ENCODE measurements at regions not wholly inside any gene's neighbourhood (a gene's known extent, or its start where the extent isn't known, plus 50 kb on each side); places are given as distances from the start of the nearest gene placed in this dataset.

- BruUV-seq (replicated peaks): no TSS peak
- Histone ChIP-seq H3F3A (ENCODE audit: low read length, unreplicated experiment) (no peaks in the 10 kb centered on the region), H3K9ac (ENCODE audit: low read length) (no peak overlapping the region), H4K20me1 (ENCODE audit: low read length) (no peaks in the 10 kb centered on the region), H3K4me2 (ENCODE audit: low read length) (no peak overlapping the region), H3K36me3 (ENCODE audit: low read depth, low read length) (peaks cover 6% of the 10 kb centered on the region; the same call in 1 of the 2 replicates), H3K4me3 (ENCODE audit: low read length) (no peak overlapping the region), H3K9me3 (ENCODE audit: low read length) (no peaks in the 10 kb centered on the region), H3K27ac (ENCODE audit: low read length) (no peak overlapping the region), H2AFZ (ENCODE audit: low read length) (no peak overlapping the region), H3K27me3 (ENCODE audit: low read length) (no peaks in the 10 kb centered on the region), H3K4me1 (ENCODE audit: insufficient read depth, low read length) (no peaks in the 10 kb centered on the region), H3K9me2 (replicated peaks; ENCODE audit: low read length) (no peaks in the 10 kb centered on the region), H3K79me2 (ENCODE audit: low read length) (no peaks in the 10 kb centered on the region; the same call in 1 of the 2 replicates)
- TF ChIP-seq EZH2phosphoT487 (IDR thresholded peaks at IDR 0.05; ENCODE audit: borderline replicate concordance, low read length): no peak
- ChIA-PET POLR2A (ENCODE audit: unreplicated experiment) (no interaction called here), CTCF (no interaction called here)
- ATAC-seq (no peak), DNase-seq (no peak)
- intact Hi-C loops (cut with micrococcal nuclease): no loop called here
Measured at GRCh38 chr12:124489220-124489619, 78.2 kb downstream of the NCOR2 start.

GRCh38 chr12:124488520-124488919 lies 78.9 kb downstream of the NCOR2 start:
- Histone ChIP-seq H4K20me1 (ENCODE audit: low read length) (no peaks in the 10 kb centered on the region), H3K27me3 (ENCODE audit: low read length) (no peaks in the 10 kb centered on the region), H3K4me1 (ENCODE audit: insufficient read depth, low read length) (no peaks in the 10 kb centered on the region), H3K9me2 (replicated peaks; ENCODE audit: low read length) (no peaks in the 10 kb centered on the region), H3F3A (ENCODE audit: low read length, unreplicated experiment) (no peaks in the 10 kb centered on the region), H3K9ac (ENCODE audit: low read length) (no peak overlapping the region), H2AFZ (ENCODE audit: low read length) (no peak overlapping the region), H3K4me2 (ENCODE audit: low read length) (no peak overlapping the region), H3K9me3 (ENCODE audit: low read length) (no peaks in the 10 kb centered on the region), H3K4me3 (ENCODE audit: low read length) (no peak overlapping the region), H3K79me2 (ENCODE audit: low read length) (no peaks in the 10 kb centered on the region; the same call in 1 of the 2 replicates), H3K27ac (ENCODE audit: low read length) (no peak overlapping the region), H3K36me3 (ENCODE audit: low read depth, low read length) (peaks cover 6% of the 10 kb centered on the region; the same call in 1 of the 2 replicates)
- POLR2A ChIA-PET (ENCODE audit: unreplicated experiment): no interaction called here
- no peak for TF ChIP-seq EZH2 (IDR thresholded peaks at IDR 0.05; ENCODE audit: low read length, unreplicated experiment)
- TF ChIP-seq EZH2phosphoT487 (IDR thresholded peaks at IDR 0.05; ENCODE audit: borderline replicate concordance, low read length): no peak
- TF ChIP-seq, protein P1, sequence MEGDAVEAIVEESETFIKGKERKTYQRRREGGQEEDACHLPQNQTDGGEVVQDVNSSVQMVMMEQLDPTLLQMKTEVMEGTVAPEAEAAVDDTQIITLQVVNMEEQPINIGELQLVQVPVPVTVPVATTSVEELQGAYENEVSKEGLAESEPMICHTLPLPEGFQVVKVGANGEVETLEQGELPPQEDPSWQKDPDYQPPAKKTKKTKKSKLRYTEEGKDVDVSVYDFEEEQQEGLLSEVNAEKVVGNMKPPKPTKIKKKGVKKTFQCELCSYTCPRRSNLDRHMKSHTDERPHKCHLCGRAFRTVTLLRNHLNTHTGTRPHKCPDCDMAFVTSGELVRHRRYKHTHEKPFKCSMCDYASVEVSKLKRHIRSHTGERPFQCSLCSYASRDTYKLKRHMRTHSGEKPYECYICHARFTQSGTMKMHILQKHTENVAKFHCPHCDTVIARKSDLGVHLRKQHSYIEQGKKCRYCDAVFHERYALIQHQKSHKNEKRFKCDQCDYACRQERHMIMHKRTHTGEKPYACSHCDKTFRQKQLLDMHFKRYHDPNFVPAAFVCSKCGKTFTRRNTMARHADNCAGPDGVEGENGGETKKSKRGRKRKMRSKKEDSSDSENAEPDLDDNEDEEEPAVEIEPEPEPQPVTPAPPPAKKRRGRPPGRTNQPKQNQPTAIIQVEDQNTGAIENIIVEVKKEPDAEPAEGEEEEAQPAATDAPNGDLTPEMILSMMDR (conservative IDR thresholded peaks at IDR 0.05; ENCODE audit: low read depth, low read length): no peak
- no peak for ATAC-seq
- intact Hi-C loops (cut with micrococcal nuclease): no loop called here
- no peak for DNase-seq
- CTCF ChIA-PET: no interaction called here
- no TSS peak for BruUV-seq (replicated peaks)

DNA sequence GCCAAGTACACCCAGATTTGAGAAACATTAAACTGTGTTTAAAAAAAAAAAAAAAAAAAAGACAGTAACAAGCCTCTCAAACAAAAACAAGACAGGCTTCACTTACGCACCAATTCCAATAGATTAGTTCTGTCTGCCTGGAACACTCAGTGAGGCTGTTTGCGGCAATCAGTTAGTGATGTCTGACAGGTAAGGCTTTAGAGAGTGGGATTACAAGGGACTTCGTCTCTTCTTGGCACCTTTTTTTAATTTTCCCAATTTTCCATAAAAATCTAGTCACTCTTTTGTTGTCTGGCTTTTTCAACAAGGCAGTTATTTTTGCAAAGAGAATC lies 79.6 kb downstream of the NCOR2 start:
- H3K9me2 ChIP-seq (replicated peaks; ENCODE audit: low read length): no peaks in the 10 kb centered on the region
- H2AFZ ChIP-seq (ENCODE audit: low read length): no peak overlapping the region
- H3K9me3 ChIP-seq (ENCODE audit: low read length): no peaks in the 10 kb centered on the region
- no peak overlapping the region for H3K9ac ChIP-seq (ENCODE audit: low read length)
- TF ChIP-seq EZH2 (IDR thresholded peaks at IDR 0.05; ENCODE audit: low read length, unreplicated experiment) (no peak), EZH2phosphoT487 (IDR thresholded peaks at IDR 0.05; ENCODE audit: borderline replicate concordance, low read length) (no peak)
- TF ChIP-seq, protein P1 (conservative IDR thresholded peaks at IDR 0.05; ENCODE audit: low read depth, low read length): no peak
- peaks cover 6% of the 10 kb centered on the region; the same call in 1 of the 2 replicates for H3K36me3 ChIP-seq (ENCODE audit: low read depth, low read length)
- BruUV-seq (replicated peaks): no TSS peak
- H4K20me1 ChIP-seq (ENCODE audit: low read length): no peaks in the 10 kb centered on the region
- no peak overlapping the region for H3K27ac ChIP-seq (ENCODE audit: low read length)
- no peaks in the 10 kb centered on the region; the same call in 1 of the 2 replicates for H3K79me2 ChIP-seq (ENCODE audit: low read length)
- CTCF ChIA-PET: no interaction called here
- POLR2A ChIA-PET (ENCODE audit: unreplicated experiment): no interaction called here
- H3F3A ChIP-seq (ENCODE audit: low read length, unreplicated experiment): no peaks in the 10 kb centered on the region
- no peaks in the 10 kb centered on the region for H3K27me3 ChIP-seq (ENCODE audit: low read length)
- intact Hi-C loops (cut with micrococcal nuclease): no loop called here
- no peak for ATAC-seq
- H3K4me2 ChIP-seq (ENCODE audit: low read length): no peak overlapping the region
- H3K4me3 ChIP-seq (ENCODE audit: low read length): no peak overlapping the region
- H3K4me1 ChIP-seq (ENCODE audit: insufficient read depth, low read length): no peaks in the 10 kb centered on the region
- DNase-seq: no peak

Measured in PC-3 (cell line).